Fibroblast of skin of right quadriceps (primary cell): ENCODE measurements at regions not wholly inside any gene's neighbourhood (a gene's known extent, or its start where the extent isn't known, plus 50 kb on each side); places are given as distances from the start of the nearest gene placed in this dataset.

Source experiments
- DNase-seq: peaks from one replicate; pipeline ENCODE4 v3.0.0-alpha.2; 2013

DNA sequence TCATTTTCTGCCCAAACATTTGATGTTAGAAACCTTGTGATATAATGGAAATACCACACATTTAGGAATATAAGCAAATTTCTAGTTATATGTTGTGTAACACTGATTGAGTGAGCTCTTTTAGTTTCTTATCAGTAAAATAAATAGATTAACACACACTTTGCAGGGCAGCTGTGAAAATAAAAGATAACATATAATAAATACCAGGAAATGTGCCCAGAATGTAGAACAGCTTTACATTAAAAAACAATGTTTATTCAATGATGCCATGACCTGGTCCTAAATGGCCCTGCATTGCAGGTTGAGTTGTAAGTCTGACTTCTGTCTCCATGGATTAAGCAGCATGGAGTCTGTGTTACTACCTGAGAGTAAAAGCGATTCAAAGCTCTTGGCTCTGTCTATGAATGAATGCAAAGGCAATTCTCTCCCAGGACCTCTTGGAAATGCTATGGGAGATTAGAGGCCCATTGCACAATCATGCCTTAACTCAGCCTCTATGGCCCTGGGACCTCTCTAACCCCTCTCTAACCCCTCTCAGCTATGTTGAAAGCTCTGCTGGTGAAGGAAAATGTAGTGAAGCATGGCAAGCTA is 296.0 kb upstream of the ACTBL2 start:
- peak; percentile 17 for DNase-seq

DNA sequence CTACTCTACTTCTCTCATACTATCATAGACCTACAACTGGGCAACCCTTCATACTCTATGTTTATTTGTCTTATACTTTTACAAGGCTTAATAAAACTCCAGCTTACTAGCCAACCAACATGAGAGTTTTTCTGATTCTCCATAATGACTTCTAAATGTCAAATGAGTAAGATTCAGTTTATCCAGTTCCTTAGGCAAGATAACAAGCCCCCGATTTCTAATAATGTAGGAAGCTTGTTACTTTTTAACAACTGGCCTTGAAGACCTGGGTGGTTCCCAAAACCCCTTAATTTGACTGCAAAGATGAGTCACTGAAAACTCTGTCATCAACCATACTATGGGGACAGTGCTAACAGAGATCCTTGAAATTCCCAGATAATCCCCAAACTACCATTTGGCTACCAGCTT is 294.6 kb upstream of the ACTBL2 start:
- DNase-seq, result peak; percentile 32

DNA sequence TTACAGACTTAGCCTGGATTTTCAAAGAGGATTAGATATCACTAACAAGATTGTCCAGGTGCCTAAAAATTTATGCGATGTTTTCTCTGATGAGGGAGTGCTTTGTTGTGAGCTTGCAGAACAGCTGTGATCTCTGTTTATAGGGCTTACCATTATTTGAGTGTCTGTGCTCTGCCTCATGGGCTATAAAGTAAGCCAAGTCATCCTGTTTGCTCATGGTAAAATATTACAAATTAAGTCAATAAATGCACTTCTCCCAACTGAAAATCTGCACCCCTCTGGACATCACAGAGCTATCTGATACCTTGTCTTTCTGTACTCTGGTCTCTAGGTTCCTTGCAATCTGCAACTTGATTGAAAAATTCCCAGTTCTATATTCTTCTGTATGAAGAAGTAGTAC is 293.4 kb upstream of the ACTBL2 start:
- no peak for DNase-seq

DNA sequence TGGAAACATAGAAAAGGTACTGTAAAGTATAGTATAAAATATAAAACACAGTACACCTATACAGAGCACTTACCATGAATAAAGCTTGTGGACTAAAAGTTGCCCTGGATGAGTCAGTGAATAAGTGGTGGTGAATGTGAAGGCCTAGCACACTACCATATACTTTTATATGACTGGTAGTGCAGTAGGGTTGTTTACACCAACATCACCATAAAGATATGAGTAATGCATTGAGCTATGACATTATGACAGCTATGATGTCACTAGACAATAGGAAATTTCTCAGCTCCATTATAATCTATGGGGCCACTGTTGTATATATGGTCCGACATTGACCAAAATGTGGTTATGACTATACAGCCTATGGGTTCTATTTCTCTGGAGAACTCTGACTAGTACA is 291.8 kb upstream of the ACTBL2 start:
- DNase-seq, result no peak

DNA sequence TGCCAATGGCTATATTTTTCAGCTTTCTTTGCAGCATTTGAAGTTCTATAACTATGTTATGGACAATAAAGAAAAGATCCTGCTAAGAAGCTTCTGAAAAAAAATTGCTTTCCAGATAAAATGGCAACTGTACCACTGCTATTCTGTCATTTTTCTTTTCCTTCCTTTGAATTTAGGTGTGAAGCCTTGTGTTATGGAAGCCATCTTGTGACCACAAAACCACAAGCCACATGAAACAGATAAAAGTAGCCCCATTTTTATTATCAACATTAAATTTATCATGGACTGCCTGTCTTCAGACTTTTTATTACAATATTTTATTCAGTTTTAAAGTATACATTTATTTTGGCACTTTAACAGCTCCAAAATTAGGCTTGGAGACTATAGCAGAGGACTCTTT is 289.9 kb upstream of the ACTBL2 start:
- no peak for DNase-seq

DNA sequence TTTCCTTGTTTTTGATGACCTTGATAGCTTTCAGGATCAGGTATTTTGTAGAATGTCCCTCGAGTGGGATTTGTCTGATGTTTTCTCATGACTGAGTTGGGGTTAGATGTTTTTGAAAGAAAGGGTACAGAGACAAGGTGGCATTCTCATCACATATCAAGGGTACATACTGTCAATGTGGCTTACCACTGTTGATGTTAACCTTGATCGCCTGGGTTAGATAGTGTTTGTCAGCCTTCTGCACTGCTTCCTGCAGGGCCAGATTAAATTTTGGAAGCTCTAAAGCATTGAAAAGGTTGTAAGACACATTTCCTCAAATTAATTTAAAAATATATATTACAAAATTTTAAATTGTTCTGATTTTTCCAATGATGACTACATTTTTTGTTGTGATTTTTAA is 287.4 kb upstream of the ACTBL2 start:
- no peak for DNase-seq

DNA sequence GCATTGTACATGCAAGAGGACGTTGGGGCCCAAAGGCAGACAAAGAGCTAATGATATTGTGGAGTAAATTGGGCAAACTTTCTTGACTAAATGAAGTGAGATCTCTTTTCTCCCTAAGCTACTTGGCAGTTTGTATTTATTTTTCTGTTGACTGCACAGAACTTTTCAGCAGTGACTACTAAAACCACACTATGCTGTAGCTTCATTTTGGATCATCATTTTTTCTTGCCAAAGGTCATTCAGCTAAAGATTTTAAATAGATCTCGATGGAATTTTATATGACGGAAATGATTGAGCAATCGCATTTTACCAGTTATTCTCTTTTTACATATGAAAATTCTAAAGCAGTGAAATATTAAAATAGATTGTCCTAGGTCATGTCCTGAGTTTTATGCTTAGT is 286.1 kb upstream of the ACTBL2 start:
- DNase-seq, result no peak

DNA sequence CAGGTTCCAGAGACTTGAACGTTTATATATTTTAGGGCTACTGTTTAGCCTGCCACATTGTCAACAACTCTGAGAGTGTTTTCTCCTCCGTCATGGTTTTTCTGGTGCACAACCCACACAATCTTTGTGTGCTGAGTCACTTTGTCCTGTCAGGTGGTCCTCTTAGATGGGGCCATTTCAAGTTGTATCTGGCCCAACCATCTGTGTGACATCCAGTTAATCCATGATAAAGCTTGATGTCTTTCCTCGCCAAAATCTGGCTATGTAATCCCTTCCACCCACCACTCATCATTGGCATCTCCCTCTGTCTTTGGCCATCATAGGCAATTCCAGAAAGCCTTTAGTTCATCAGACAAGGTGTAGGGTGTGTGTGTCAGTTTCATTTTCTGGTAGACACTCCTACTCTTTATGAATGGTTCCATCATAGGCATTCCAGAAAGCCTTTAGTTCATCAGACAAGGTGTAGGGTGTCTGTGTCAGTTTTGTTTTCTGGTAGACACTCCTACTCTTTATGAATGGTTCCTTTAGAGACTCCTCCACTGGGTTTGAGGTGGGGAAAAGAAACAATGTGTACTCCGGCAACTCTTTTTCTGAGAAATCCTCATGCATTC is 282.0 kb upstream of the ACTBL2 start:
- DNase-seq, result no peak

DNA sequence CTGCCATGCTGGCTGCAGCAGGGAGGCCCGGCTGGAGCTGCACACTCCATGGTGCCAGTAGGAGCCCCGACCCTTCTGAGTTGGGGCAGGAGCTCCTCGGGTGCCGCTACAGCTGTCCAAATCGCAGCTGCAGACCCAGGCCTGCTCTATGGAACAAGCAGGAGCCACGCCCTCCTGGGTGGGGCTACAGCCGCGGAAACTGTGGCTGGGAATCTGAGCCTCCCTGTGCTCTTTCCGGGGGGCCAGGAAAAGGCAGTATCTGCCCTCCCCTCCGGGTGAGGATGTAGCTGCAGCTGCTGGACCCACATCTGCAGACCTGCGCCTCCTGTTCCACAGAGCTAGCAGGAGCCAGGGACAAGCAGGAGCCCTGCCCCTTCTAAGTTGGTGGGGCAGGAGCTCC is 278.9 kb upstream of the ACTBL2 start:
- no peak for DNase-seq

DNA sequence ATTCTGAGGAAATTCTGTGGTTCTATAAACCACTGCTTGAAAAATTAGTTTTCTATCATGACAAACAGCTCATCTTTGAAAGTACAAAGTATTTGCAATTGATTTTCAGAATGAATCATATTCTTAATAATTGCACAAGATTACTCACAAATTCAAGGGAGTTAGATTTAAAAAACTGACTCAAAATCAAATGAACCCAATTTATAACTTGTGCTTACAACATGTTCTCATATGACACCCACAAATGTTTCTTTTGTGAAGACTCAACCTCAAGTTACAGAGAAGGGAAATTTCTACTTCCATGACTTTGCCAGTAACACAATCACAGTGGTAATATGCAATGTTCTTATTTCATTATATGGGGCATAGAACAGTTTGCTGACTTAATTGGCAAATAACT is 272.0 kb upstream of the ACTBL2 start:
- no peak for DNase-seq

DNA sequence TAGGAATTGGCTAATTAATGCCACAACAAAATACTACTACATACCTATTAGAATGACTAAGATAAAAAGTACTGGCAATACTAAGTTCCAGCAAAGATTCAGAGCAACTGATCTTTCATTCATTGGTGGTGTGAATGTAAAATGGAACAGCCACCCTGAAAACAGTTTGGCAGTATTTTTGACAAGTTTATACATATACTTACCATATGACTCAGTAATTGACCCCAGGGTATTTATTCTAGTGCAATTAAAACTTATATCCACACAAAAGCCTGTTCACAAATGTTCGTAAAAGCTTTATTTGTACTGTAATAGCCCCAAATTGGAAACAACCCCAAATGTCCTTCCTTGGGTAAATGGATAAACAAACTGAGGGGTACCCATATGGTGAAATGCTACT is 270.8 kb upstream of the ACTBL2 start:
- DNase-seq, result no peak

DNA sequence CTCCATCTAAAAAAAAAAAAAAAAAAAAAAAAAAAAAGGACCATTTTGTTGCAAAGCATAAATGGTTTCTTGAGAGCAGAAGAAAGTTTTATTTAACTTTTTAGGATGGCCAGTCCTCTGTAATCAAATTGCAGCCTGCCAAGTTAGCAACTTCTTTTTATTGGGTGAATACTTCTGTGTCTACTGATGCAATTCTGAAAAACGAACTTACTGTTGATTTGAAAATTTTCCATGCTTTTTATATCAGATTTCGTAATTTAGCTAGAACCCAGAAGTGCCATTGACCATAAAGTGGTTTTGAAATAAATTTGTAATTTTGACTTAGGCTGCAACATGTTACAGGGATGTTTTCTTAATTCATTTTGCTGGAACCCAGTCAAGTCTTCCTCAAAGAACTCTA is 269.1 kb upstream of the ACTBL2 start:
- DNase-seq, result no peak

DNA sequence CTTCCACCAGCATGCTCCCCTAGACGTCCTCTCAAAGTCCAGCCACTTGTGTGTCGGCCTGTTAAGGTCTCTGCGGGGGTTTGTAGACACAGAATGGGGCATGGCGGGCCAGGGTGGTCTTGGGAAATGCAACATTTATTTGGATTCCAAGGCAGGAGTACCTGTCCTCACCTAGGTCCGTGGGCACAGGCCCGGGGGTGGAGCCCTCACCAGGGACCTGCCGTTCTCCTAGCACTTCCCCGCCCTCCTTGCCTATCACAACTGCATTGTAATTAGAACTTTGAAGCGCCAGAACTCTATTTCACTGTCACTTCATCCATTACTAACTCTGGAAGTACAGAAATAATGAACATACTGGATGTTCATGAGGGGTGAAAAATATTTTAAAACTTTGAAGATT is 268.3 kb upstream of the ACTBL2 start:
- no peak for DNase-seq

DNA sequence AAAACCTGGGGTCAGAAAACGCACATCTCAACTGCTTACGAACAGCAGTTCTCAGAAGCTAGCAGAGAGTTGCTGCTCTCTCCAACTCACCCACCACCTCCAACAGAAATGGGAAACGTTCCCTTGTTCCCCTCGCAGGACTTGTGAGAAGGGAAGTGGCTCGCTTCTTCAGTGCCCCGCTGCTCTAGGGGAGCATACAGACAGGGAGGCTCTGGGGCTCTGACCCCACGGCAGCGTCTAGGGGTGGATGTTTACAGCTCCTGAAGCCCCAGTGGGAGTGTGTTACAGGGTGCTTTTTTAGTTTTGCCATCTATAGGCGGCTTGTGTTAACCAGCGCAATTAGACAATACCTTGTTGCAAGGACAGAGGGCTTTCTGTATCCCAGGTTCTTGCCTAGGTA is 267.7 kb upstream of the ACTBL2 start:
- DNase-seq, result no peak

DNA sequence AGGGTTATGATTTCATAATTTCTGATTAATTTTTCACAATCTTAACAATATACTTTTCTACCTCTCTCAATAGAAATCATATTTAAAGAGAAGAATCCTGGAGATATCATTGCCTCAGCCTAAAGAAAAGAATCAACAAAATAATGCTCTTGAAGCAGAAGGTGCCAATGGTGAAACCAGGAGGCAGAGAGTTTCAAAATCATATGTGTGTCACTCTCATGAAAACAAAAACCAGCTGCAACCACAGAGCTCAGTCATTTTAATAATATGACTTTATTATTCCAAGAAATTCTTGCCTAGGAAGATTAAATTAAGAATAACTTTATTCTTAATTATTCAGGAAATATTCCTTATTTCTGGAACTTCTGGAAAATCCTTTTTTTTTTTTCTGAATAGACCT is 266.8 kb upstream of the ACTBL2 start:
- DNase-seq, result no peak

DNA sequence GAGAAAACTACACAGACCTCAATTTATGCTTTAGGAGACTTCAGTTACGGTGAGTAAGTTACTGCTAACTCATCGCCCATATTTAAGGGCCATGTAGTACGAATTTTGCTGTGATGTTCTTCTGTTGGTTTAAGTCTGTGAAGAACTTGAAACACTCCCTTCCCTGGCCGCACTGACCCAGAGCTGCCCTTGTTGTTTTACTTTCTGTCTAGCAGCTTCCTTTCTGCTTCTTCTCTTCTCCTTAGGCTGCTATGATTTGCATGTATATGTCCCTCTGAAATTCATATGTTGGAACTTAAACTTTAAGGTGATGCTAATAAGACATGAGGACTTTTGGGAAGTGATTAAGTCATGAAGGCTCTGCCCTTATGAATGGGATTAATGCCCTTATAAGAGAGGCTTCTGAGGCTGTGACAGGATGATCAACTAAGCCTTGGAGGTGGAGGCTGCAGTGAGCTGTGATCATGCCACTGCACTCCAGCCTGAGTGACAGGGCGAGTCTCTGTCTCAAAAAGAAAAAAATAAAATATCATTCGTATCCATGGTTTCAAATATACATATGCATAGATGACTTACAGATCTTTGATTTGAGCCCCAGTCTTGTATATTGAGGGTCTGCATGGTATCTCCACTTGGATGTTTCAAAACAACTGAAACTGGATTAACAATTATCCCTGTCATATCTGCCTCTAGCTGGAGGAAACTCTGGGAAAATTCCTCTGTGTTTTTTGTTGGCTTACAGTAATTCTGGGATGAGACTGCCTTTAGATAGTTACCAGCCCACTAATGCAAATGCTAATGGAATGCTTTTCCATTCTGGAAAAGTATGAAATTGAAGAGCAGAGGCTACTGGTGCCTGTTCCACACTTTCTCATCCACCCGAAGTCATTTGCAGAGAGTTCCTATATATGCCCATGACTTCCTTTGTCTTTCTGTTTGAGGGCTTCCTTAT is 263.4 kb upstream of the ACTBL2 start:
- no peak for DNase-seq

DNA sequence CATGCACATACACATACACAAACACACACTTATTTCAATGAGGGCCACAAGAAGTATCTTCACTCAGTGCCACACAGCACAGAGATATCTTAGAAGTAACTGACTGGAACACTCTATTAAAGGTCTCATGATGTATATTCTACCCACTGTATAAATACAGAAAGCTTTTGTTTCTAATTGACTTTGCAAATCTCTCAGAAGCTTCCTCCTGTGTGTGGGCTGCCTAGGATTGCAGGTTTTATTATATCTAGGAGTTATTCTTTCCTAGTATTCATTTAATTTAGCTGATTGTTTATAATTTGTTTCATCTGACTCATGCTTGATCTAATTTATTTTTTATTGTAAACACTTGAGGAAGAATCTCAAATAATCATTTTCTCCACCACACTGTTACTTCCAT is 262.4 kb upstream of the ACTBL2 start:
- no peak for DNase-seq

DNA sequence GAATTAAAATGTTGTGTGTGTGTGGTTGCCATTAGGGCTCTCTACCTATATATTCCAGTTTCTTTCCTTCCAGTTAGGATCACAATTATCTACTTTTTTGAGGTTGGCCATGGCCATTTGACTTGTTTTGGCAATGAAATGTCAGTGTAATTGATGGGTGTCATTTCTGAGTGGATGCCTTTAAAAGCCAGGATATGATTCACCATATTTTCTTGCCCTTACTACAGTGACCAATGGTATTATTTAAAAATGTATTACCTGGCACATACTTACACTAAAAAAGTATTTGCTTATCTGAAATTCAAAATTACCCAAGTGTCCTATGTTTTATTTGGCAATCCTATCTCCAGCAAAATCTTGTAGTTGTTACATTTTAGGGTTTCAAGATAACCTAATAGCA is 258.7 kb upstream of the ACTBL2 start:
- no peak for DNase-seq

DNA sequence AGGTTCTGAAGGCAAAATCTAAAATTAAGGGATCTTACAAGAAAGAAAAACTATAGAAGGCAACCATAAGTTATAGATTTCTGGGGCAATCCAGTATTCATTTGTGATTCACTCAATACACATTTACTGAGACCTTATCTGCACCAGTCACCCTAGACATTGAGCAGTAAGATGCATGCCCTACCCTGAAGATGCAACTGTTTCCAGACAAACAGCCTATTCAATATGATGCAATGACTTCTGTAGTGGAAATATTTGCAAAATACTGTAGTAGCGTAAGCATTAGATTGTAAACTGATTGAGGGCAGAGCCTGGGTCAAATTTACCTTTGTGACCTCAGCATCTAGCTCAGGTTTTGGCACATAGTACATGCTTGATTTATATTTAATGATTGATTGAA is 256.2 kb upstream of the ACTBL2 start:
- no peak for DNase-seq

DNA sequence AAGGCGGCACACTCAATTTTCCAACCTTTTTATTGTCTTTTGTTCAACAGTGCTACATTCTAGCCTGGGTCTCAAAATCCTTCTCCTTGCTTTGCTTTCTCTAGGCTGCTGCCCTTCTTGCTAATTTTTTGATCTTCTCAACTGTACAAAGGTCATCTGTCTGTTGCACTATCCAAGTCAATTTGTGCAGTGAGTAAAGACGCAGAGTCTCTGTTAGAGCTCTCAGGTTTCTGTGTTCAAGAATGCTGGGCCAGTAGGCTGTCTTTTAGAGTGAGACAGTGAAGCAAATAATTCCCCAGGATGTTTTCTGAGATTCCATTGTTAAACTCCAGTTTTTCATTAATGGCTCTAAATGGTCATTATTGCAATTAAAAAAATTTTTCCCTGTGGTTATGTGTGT is 255.7 kb upstream of the ACTBL2 start:
- DNase-seq, result no peak

DNA sequence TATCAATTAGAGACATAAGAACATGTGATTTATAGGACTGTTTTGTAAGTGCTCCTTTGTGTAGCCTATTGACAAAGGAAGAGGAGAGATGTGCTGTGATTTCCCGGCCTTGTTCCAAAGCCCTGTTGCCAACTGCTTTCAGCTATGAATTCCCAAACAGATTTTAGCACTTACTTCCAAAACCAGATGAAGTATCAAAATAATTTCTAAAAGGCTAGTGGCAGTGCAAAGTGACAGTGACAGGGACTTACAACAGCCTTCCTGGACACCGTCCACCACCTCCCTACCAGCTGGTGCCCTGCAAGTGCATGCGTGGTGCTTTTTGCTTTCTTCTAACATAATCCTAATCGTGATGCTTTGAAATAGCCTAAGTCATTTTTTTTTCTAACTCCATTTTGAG is 254.1 kb upstream of the ACTBL2 start:
- no peak for DNase-seq

DNA sequence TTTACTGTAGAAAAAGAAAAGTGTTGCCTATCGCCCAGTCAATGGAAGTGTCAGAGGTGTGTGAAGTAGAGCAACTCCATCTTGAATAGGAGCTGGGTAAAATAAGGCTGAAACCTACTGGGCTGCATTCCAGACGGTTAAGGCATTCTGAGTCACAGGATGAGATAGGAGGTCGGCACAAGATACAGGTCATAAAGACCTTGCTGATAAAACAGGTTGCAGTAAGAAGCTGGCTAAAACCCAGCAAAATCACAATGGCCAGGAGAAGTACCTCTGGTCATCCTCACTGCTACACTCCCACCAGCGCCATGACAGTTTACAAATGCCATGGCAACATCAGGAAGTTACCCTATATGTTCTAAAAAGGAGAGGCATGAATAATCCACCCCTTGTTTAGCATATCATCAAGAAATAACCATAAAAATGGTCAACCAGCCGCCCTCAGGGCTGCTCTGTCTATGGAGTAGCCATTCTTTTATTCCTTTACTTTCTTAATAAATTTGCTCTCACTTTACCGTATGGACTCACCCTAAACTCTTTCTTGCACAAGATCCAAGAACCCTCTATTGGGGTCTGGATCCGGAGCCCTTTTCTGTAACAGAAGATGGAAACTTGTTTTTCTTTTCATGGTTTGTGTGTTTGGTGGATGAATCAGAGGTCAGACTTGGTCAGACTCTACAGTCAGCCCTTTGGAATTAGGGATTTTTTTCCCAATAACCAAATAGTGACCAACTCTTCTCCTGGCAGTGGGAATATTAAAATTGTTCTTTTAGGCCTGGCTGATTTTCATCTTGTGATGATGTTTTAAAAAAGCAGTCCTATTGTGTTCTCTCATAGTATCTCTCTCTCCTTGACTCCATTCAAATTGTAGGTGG is 252.9 kb upstream of the ACTBL2 start:
- peak; percentile 91 for DNase-seq

DNA sequence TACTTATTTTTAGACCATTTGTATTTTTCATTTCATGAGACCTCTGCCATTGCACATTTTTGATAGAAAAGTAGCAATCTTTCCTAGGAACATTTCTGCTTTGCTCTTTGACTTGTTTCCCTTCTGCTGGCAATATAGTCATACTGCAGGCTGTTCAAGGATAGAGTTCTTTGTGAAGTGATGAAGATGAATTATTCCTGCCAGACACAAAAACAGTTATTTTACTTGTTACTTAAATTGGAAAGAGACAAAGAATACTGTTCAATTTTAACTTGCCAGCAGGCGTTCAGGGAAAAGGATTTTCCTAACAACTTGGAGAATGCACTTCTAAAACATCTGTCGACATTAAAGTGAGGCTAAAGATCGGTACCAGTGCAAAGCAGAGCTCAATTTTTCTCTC is 251.7 kb upstream of the ACTBL2 start:
- no peak for DNase-seq
